Right lobe of liver (tissue), 4 donors: ENCODE measurements at regions not wholly inside any gene's neighbourhood (a gene's known extent, or its start where the extent isn't known, plus 50 kb on each side); places are given as distances from the start of the nearest gene placed in this dataset.
"Not testable (repeated sequence)": the region's sequence is repeated elsewhere in the genome, so short reads cannot be mapped to it uniquely, and the experiment has no call there.

ENCODE experiments used
- POLR2A ChIP-seq: fragments of 450-650 bp; IDR thresholded peaks from one replicate; pipeline ENCODE4 v1.6.1; 2017; ENCODE audit warnings: antibody characterized with exemption, mild to moderate bottlenecking
- TF ChIP-seq, protein P1 (sequence below), 4 donors: fragments of 200-600 bp in 3 of 4; fragments of 450-650 bp in 1 of 4; IDR thresholded peaks; one replicate each; pipeline versions ENCODE4 v1.5.1 to v1.8.0; 2016 to 2022; ENCODE audit warnings: antibody characterized with exemption in 4 of 4, mild to moderate bottlenecking in 2 of 4
- donor health status: DM: no; HTN: no; CAD: no.
- donor health status: DM: no; HTN: no; CAD: no.
- donor health status: DM: no; HTN: yes; CAD: no.

DNA sequence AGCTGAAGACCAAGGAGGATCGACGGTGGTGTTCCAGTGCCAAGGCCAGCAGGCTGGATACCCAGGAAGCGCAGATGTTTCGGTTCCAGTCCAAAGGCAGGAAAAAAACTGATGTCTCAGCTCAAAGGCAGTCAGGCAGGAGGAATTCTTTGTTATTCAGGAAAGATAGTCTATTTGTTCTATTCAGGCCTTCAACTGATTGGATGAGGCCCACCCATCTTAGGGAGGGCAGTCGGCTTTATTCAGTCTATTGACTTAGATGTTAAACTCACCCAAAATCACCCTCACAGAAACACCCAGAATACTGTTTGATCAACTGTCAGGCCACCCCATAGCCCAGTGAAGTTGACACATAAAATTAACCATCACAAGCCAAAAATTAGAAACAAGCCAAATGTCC lies 63.9 kb upstream of the SMURF2 start:
- TF ChIP-seq, protein P1, sequence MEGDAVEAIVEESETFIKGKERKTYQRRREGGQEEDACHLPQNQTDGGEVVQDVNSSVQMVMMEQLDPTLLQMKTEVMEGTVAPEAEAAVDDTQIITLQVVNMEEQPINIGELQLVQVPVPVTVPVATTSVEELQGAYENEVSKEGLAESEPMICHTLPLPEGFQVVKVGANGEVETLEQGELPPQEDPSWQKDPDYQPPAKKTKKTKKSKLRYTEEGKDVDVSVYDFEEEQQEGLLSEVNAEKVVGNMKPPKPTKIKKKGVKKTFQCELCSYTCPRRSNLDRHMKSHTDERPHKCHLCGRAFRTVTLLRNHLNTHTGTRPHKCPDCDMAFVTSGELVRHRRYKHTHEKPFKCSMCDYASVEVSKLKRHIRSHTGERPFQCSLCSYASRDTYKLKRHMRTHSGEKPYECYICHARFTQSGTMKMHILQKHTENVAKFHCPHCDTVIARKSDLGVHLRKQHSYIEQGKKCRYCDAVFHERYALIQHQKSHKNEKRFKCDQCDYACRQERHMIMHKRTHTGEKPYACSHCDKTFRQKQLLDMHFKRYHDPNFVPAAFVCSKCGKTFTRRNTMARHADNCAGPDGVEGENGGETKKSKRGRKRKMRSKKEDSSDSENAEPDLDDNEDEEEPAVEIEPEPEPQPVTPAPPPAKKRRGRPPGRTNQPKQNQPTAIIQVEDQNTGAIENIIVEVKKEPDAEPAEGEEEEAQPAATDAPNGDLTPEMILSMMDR (IDR thresholded peaks at IDR 0.05) = not testable (repeated sequence)
- not testable (repeated sequence) for TF ChIP-seq POLR2A
